GM19468 (cell line): ENCODE measurements at regions not wholly inside any gene's neighbourhood (a gene's known extent, or its start where the extent isn't known, plus 50 kb on each side); places are given as distances from the start of the nearest gene placed in this dataset.

ENCODE experiments used
- ATAC-seq: cut with Tn5 transposase; IDR thresholded peaks from one replicate; pipeline ENCODE4 v1.9.1; 2021; ENCODE audit warnings: mild to moderate bottlenecking, moderate library complexity, moderate number of reproducible peaks; ENCODE audit not compliant: unreplicated experiment; ENCODE audit errors: extremely low read depth

DNA sequence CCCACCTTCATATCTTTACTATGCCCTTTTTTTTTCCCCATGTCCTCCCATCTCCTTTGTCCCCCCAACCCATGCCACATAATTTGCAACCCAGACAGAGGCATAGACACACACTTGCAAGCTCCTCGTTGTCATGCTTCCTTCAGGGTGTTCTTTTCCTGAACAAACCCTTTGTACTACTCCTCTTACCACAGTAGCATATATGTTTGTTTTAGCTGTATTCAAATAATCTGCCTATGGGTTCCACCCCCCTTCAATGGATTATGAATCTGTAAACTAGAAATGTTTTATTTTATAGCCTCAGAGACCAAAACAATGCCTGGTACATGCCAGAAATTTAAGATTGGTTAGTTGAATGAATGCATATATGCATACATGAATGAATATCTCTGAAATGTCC lies 307.1 kb upstream of the E2F7 start:
- no peak for ATAC-seq

DNA sequence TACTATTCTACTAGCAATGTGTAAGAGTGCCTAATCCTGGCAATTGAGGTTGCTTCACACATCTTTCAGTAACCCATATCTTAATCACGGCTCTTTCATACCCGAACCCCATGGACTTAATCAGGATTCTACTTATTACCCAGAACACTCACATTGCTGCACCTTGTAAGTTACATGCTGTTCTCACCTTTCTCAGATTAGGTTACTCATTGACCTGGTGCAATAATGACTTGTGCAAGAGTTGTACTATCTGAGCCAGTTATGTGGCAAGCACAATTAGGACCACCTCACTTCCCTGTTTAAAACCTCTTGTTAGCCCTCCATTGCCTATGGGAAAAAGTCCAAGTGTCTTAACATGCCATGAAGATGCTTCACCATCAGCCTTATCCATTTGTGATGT lies 306.7 kb upstream of the E2F7 start:
- ATAC-seq: no peak

DNA sequence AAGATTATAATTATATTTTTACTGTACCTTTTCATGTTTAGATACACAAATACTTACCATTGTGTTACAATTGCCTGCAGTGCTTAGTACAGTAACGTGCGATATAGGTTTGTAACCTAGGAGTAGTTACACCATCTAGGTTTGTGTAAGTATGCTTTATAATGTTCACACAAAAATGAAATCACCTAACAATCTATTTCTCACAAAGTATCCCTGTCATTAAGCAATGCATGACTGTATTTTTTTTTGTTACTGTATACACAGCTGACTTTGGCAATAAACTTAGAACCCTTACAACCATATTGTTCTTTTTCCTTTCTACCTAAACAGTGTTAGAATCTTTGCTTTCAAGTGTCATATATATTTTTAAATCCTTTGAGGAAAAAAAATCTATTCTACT lies 303.0 kb upstream of the E2F7 start:
- no peak for ATAC-seq

DNA sequence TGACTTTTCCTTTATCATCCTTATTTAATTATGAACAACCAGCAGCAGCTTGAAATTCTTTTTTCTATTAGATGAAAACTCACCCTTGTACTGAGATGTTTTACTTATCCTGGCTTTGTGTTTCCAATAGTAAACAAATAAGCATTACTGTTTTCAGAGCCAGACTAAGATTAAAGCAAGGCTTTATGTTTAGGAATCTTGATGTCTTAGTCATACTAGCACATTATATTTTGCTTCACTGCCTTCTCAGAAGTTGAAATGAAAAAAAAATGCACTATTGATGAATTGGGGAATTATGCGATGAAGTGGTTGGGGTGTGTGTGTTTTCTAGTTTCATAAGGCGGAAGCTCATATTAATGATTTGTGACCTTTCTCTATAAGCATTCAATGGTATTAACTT lies 301.2 kb upstream of the E2F7 start:
- no peak for ATAC-seq

DNA sequence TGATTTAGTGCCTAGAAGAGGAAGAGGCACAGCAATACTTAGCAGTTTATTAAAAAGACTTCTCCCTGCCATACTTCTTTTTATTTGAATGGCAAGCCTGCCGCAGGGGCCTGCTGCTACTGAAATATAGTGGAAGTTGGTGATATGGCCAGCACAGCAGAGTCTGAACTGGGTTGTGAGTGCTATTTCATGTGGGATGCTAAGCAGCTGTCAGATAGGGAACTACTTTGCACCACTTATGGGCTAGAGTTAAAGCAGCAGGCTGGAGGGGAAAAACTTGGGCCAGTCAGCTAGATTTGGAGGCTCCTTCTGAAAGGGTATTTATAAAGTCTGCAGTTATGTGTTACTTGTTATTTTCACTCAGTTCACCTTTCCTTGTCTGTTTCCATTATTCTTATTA lies 299.0 kb upstream of the E2F7 start:
- ATAC-seq: no peak

DNA sequence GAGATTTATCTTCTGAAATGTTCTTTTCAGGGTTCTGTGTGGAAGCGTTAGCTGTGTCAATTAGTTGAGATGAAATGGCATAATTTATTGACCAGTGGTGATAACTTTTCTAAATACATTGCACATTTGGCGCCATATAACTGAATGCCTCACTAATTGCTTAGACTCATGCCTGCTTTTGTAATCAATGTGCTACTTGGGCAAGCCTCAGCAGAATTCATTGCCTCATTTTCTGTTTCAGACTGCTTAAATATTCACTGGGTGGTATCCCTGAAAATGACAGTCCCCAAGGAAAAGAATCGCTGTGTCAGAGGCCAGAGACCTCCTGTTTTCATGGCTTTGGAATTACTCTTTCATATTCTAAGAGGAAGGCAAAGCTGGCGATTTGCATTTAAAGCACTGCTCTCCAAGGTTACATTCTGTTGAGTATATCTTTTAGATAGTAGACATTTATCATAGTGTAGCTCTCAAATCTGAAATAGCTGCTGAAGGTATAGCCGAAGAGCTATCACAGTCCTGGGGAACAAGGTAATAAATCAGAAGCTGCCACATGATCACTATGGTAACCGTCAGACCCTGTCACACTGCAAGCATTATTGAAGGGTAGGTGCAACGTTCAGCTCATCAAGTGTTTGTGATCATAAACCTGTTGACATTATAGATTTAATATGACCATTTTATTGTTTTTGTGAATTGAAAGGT lies 297.3 kb upstream of the E2F7 start:
- ATAC-seq: no peak

DNA sequence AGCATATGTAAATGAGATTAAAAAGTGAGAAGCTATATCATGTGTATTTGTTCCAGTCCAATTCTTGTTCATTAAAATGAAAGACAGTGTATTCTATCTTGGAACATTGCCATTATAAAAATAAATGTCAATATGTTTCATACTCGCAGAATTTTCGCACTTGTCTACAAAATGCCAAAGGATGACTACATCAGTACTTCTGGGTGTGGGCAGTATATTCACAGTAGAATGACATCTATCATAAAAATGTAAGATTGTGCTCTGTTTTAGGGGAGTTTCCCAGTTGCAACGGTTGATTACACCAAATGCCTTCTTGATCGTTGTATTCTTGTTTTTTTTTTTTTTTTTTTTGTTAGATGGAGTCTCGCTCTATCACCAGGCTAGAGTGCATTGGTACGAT lies 292.3 kb upstream of the E2F7 start:
- no peak for ATAC-seq

DNA sequence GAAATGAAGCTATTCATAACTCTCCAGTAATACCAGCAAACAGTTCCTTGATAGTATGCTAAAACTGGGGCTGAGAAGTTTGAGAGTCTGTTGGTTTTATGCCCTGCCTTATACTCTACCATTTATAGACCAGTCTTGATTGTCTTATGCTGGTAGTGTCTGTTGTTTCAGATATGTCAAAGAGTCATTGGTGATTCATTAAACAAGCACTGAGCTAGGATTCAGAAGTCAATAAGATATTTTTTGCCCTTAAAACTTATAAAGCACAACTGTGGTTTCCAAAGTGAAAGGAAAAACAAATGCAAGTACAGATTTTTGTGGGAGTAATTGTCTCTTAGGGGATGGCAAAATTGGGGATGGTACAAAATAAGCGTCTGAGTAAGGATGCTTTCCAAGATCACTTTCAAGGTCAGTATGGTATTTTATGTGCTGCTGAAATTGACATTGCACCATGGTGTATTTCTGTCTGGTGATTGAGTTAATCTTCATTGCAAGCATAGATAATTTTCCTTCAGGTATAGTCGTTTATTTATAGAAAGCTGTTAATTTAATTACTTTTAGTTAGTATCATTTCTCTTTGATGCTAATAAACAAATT lies 289.5 kb upstream of the E2F7 start:
- no peak for ATAC-seq

DNA sequence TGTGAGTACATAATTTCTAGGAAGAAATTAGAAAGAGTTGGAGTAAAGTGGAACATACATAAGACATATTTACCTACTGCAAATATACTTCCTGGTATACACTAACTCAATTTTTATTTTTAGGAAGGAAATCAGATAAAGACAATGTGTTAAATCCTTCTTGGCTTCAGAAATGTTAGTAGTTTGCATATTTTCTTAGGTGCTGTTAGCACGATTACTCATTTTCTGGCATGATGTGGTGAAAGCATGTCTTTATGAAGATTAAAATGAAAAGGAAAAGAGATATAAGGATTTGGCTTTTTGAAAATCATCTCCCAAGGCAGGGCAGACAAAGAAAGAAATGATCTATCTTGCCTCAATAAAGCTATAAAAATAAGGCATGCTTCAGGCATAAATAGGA lies 287.6 kb upstream of the E2F7 start:
- ATAC-seq: no peak

DNA sequence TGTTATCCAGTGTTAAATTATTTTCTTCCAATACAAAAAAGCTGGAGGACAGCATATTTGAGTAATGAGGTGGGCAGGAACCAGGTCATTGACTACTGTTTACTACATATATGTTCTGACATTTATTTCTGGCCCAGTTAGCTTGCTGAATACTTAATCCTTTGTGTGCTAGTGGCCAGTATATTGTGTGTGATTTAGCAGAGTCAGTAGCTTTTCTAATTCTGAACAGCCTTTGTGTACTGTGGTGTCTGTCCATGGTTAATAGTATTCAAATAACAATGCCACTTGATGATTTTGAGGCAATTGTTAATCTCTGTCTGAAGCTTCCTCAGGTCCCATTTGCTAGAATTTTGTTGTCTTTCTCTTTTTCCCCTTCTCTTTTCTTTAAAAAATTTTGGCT lies 286.5 kb upstream of the E2F7 start:
- no peak for ATAC-seq

DNA sequence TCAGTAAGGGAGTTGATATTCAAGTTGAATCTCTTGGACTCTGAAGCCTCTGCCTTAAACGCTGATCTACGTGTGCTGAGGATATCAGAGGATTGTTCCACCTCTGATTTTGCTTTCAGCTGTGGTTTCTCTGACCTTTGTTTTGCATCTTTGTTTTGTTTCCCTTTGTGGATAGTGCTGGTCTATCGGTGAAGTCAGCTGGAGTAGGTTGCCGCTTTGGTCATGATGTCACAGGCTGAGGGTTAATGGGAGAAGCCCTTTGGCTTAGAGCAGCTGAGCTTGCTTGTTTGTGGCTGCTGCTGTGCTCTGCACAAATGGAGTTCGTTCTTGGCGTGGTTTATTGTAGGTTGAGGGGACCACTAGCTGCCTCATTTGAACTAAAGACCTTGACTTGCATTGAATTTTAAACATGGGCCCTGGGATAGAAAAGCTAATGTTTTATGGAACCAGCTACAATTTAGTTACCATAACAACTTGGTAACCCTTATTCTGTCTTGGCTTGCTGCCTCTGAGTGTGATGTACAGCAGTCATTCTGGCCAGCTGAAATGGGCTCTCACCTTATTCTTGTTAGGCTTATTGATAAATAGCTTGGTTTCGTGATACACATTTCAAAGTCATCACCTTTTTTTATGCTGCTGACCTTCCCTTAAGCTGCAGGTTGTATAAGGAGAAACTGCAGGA lies 284.5 kb upstream of the E2F7 start:
- ATAC-seq: no peak

DNA sequence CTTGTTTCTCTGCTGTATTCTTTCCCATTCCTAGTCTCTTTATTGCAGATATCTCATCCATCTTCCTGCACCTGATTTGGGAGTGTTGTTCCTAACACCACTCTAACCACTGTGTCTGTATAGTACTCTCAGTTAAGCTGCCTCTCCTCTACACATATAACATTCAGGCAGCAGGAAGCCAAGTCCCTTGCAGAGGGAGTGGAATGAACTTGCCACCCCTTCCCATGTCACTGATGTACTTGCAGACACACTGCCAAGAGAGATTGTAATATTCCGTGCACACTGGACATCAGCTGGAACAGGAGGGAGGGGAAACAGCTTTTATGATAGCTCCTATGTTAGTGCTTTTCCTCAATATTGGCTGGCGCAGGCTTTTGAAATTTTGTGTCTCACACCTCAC lies 281.6 kb upstream of the E2F7 start:
- ATAC-seq: no peak

DNA sequence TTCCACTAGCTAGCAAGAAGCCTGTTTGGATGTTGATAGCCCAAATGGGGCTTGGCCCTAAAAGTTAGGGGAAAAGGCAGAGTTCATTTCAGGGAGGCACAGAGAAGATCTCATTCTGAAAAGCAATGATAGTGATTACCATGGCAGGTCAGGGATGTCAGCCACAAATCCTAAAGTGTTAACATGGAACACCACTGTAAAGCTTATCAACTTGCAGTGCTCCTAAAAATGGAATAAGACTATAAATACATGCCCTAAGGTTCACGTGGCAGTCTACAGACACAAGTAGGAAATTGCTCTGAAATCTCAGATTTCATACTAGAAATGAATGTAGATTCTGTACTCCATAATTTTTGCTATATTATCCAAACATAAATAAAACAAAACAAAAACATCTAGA lies 280.0 kb upstream of the E2F7 start:
- no peak for ATAC-seq

DNA sequence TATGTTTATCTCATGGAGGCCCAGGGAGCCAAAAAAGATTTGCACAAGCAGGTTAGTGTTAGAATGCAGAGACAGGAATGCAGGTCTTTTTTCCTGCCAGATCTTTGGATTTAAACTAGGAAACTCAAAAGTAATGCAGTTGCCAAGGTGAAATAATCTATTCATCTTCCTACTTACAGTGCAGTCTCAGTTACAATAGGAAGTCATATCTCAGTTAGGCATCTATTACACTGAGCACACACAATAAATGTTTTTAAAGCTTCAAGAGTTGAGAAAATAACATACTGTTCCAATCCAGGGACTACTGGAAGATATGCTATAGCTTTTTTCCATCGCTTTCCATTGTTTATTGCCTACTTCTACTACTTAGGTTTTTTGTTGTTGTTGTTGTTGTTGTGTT lies 279.3 kb upstream of the E2F7 start:
- no peak for ATAC-seq

DNA sequence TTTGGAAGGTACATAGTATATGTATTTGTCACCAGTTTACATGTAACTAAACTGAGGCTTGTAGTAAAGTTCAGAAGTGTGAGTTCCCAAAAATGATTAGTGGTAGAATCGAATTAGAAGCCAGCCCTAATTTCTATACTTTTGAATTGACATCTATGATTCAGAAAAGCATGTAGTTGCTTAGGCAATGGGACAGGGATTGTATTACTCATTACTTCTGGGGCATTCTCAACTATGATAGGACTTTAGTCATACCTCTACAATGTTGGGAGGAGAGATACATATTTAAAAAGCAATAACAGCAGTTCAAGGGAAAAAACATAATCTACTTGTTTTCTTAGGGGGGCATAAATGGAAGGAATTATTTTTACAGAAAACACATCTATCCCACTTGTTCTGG lies 277.9 kb upstream of the E2F7 start:
- ATAC-seq: no peak

DNA sequence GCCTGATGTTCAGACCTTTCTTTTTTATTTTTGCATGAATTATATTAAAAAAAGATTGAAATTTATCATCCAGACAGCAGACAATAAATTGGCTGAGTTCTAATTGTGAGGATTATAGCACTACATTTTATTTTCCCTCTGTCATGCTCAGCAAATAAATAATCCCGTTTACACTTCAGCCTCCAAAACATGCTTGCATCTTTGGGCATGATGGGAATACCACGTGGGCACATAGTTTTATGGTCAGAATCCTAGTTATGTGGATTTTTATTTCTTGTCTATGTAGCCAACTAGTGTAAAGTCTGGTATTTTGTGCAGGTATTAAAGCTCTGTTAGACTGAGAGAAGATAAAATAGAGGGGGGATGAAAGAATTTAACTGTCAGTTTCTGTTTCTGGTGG lies 276.9 kb upstream of the E2F7 start:
- ATAC-seq: no peak

DNA sequence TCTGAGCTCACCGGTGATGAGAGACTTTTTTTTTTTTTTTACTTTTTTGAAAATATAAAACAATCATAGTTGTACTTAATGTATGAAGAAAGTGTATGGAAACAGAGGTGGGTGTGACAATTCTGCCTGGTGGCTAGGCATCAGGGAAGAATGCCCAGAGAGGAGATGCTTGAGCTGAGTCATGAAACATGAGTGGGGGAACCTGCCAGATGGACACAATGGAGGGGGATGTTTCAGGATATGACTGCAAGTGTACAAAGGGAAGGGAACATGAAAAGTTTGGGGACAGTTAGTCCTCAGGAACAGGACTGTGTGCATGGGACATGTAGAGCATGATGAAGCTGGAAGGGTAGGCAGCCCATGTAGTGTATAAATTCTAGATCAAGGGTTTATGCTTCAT lies 274.2 kb upstream of the E2F7 start:
- ATAC-seq: no peak

DNA sequence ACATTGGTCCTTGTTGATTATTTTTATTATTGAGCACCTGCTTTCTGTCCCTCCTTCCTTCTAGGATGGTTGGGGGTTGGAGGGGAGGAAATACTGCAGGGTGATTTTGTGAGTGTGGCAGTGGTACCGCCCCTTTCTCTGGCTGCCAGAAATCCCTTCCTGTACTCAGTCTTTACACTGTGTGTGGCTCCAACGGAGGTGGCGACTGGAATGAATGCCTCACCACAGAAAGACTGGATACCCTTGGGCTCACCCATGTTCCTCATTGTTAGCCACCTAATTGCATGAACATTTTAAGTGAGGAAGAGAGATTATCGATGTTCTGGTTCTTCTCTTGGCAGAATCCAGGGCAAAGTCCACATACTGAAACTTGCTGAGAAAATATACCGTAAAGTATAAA lies 272.0 kb upstream of the E2F7 start:
- ATAC-seq: no peak

DNA sequence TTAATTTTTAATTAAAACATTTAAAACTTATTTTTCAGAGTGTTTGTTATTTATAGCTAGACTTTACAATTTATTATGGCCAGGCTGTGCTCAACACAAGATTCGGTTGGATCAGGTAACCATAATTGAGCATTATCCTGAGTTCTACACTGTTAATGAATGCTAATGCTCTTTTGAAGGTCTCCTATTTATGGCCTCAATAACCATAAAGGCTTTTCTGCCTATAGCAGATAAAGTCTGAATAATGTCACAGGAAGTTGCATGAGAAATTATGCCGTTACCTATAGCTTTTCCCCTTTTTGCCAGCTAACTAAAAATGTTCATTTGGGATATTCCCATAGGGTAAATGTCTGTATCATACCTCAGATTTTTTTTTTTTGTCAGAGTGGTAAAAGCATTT lies 269.4 kb upstream of the E2F7 start:
- no peak for ATAC-seq

DNA sequence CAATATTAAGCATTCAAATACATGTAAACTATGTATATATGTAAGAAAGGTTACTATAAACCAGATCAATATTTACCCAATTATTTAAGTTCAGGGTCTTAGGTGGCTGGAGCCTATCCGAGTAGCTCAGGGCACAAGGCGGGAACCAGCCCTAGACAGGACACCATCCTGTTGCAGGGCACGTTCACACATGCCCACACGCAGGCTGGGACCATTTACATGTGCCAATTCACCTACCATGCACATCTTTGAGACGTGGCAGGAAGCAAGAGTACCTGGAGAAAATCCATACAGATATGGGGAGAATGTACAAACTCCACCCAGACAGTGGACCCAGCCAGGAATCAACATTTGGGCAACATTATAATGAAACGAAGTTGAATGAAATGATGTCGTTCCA lies 263.0 kb upstream of the E2F7 start:
- ATAC-seq: no peak

DNA sequence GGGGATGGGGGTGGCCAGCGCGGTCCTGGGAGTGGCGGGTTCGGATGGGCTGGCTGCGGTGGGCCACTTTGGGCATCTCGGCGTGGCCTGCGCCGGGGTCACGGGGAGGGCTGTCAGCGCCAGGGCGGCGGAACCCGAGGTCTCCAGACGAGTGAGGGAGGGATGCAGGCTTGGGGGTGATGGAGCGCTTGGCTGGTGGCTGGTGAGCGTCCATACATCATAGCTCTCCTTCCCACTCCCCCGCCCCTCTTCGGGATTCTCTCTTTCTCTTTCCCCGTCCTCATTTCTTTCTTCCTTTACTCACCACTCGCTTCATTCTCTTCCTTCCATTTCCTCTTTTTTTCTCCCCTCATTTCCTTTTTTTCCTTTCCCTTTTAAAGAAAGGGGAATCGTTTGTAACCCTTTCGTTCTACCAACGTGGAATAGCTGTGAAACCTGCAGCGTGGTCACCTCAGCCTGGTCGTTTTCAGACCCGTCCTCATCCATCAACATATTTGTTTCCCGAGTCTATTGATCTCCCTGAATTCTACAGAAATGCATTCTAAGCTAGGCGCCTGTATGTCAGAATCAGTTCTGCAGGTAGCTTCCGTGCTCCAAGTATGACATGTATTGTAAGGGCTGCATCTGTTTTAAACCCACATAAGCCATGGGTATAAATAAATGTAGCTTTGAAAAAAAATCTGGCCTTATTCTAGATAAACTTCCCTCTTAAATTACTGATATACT lies 260.3 kb upstream of the E2F7 start:
- no peak for ATAC-seq
